ENCODE measurements at regions not wholly inside any gene's neighbourhood (a gene's known extent, or its start where the extent isn't known, plus 50 kb on each side); places are given as distances from the start of the nearest gene placed in this dataset.

DNA sequence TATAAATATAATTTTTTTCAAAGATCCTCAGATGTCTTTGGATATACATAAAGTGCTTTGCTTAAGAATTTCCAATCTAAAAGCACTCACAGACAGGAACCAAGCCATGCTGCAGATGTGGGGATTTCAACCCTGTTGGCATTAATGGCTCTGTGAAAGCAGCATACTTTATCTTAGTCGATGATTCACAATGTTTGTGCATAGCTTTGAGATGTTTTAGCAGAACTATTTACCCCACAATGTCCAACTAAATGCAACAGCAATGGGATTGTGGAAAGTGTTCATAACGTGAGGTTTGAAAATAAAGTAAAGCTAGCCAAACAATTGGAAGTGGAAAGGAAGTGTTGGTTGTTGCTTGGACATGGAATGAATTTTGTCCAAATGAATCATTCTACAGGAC is 371.4 kb downstream of the SOX2 start:
- no peak for DNase-seq

DNA sequence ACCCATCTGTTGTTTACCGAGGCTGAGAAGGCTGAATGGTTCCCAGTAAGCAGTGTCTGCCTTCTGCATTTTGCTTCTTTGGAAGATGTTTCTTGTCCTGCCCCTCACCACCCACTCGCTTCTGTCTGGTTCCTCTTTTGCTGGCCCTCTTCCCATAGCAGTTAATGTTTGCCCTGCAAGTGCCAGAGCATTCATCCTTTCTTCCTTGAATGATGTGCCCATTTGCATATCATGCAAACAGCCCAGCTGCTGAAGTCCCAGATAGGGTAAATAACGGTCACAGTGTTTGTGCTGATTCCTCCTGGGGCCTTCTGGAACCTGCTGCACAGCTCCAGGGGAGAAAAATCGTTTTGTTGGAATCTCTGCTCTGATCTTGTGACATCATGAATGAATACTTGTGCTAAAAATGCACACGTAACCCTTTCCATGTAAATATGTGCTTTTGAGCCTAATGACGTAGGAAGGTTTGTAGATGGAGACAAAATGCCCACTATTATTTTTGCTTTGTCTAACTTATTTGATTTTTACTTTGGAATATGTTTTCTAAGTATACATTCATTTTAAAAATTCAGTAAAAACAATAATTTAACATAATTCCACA is 381.0 kb downstream of the SOX2 start:
- no peak for DNase-seq

DNA sequence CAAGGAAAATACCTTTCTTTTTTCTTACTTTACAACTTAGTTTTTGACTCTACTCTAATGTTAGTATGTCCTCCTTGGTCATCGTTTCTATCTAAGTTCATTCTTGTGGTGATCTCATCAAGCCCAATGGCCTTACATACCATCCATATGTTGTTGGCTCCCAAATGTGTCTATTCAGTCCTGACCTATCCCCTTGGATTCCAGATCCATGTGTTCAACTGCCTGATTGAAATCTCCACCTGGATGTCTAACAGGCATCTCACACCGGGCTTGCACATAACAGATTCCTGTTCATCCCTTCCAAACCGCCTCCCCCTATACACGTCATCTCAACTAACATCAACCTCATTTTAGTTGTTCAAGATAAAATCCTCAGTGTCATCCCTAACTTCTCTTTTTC is 382.6 kb downstream of the SOX2 start:
- no peak for DNase-seq

DNA sequence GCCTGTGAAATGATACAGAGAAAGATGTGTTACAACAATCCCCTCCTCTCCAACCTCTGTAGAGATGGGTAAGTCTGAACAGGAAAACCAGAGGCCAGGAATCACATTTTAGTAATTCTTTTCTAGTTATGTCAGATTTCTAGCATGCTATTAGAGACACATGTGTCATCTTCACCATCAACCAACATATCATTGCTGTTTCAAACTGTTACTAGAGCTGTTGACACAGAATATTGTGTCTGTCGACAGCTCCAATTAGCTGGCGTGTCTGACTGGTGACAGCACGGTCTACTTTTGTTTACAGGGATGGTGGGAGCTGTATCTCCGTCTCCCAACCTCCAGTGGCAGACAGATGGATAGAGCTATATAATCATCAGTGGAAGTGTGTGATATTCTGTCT is 393.2 kb downstream of the SOX2 start:
- DNase-seq: no peak

DNA sequence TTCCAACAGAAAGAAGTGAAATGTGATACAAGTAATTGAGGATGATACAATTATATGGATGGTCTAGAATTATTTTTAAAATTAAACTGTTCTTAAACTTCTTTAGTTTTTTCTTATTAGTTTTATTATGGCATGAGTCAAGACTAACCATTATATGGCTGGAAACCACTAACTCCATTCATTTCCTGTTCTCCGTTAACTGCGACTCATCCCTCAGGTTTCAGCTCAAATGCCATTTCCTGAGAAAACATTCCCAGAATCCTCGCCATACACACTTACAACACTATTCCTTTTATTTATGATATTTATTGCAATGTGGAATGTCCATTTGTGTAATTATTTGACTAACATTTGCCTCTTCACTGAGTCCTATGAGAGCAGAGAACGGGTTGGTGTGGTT is 394.1 kb downstream of the SOX2 start:
- no peak for DNase-seq

DNA sequence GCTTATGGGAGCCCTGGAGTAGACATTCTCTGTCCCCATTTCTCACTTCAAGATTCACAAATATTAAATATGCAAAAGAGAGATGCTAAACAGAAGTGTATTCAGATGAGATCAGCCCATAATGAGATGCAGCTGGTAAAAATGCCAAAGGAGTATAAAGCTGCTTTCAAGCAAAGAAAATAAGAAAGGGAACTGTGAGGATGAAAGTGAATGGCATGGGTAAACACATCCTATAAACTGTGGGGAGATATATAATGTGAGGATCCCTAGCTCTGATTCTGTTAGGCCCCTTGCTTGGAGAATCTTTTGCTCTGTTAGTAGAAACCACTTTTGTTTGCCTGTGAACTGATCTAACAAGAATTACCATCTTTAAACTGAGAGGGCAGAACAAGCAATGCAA is 396.6 kb downstream of the SOX2 start:
- DNase-seq: no peak

DNA sequence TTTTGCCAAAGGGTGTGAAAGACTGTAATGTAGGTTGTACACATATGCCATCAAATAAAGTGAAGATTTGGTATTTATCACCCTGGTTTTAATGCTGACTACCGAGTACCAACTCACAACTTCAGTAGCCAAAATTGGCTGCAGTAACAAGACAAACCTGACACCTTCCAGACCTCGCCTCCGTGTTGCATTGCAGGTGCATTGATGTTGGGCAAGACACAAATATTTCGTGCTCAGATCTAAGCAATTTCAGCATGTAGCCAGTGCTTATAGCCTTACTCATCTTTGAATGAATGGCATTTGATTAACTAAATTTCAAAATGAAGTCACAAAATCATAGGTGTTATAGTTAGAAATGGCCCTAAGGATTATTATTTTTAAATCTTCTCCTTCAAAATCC is 400.2 kb downstream of the SOX2 start:
- no peak for DNase-seq

DNA sequence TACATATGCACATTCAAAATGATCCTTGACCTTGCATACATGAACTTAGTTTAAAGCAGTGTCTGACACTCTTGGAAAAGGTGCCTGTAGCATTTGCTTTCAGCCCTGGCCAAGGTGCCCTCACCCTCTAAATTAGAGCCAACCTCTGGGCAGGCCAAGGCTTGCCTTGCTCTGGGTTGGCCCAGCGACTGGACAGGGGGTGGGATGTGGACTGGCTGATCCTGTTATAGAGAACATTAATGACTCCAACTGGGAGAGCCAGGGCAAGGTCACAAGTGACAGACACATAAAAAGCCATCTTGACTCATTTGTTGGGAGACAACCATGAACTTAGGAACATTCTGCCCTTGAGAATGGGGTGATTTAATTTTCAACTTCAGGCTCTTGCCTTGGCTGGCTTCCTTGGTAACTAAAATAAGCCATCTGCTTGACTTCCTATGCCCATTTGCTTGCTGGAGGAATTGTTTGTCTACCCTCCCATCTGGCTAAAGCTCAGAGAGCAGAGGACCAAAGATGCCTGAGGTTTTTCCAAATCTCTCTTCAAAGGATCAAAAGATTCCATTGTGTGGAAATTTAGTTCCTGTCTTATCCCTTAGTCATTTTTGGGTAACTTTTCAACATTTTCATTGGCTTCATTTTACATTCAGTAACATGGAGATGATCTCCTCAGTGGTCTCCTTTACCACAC is 403.7 kb downstream of the SOX2 start:
- DNase-seq: no peak

DNA sequence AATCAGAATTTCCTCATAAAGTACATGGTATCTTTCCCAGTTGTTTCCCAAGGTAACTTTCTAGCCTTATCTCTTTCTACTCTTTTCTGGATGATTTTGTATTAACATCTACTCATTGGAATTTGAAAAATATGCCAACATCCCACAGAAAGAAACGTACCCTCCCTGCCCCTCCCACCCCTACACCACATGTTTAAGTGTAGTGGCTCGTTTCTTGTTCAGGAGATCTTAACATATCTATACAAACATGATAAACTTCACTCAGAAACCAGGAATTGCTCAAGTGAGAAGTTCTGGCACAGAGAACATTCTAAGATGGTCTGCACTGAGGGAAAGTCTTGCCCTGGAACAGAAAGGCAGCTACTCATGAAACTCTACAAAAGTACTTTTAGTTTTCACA is 404.7 kb downstream of the SOX2 start:
- no peak for DNase-seq

DNA sequence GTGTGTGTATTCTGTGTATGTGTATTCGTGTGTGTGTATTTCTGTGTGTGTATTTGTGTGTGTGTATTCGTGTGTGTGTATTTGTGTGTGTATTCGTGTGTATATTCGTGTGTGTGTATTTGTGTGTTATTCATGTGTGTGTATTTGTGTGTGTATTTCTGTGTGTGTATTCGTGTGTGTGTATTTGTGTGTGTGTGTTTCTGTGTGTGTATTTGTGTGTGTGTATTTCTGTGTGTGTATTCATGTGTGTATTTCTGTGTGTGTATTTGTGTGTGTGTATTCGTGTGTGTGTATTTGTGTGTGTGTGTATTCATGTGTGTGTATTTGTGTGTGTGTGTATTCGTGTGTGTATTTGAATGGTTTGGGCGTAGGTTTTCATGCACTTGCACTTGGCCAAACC is 405.4 kb downstream of the SOX2 start:
- no peak for DNase-seq

DNA sequence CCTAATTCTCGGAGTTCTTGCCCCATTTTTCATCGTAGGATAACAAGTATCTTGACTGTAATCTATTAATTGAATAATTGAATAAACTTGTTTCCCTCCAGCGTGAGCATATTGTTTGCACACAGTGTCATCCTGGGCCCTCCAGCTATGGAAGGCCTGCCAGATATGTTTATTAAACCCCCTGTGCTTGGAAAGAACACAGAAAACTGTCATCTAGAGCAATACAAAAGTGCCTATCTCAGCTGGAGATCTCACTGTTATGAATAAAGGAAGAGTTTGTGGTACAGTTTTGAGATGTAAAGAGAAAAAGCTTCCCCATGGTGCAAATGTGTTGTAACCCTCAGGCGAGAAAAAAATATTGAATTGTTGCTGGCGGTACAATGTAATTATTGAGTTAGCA is 405.9 kb downstream of the SOX2 start:
- DNase-seq: no peak

DNA sequence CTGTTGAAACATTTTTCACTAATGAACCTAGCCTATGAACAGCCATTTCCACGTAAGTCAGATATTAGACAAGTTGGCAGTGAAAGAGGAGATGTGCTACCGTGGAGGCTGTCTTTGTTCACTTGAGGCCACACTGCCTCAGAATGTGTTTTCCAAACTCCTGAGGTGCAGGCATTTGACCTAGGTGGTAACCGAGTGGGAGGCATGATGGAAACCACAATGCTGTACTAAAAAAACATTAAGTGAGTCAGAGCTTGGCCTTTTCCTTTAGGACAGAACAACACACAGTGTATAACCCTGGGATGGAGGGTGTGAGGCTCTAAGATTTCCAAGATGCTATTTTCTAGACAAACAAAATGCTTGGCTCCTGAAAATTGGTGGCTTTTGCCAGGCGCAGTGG is 406.3 kb downstream of the SOX2 start:
- no peak for DNase-seq

DNA sequence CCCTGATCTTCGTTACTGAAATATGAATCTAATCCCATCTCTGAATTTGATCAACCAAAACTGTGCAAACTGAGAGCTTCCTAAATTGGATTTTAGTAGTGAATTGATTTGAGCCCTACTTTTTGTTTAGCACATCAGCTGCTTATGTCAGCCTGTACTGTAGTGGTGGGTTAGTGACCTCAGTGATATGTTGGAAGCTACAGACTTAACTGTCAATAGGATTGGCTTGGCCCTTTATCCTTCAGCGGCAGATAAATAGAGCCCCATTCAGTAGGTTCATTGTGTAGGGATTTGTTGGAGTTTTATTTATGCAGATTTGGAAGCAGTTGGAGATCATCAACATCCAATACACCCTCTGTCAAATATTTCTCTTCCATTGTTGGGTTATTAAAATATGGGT is 409.7 kb downstream of the SOX2 start:
- DNase-seq: no peak

DNA sequence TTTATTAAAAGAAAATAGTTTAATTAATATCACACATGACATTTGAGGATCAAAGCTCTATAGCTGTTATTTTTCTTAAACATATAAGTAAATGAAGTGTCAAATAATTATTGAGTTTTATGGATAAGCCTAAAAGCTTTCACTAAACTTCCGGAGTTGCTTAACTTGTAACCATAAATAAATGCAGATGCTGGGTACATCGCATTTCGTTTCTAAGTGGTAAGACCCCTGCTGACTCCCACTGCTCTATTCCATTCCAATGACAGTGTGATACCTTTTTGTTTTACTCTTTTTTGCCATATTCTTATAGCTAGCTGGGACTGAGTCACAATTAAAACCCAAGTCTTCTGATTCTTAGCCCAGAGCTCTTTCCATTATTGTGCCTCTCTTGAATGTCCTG is 411.1 kb downstream of the SOX2 start:
- no peak for DNase-seq

DNA sequence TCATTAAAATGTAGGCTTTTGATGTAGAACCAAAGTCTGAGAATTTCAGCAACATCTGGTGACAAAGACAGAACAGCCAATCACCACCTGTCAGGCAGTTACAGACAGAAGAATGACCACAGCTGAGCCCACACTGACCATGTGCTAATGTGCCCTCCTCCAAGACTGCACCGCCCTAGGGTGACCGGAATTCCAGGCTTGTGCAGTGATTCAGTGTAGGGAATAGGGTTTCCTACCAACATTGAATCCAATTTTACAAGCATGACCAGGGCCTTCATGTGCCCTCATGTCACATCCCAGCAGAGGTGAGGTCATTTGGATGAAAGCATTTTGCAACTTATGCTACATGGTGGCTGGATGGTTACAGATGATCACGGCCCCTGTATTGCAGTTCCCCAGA is 412.5 kb downstream of the SOX2 start:
- no peak for DNase-seq

DNA sequence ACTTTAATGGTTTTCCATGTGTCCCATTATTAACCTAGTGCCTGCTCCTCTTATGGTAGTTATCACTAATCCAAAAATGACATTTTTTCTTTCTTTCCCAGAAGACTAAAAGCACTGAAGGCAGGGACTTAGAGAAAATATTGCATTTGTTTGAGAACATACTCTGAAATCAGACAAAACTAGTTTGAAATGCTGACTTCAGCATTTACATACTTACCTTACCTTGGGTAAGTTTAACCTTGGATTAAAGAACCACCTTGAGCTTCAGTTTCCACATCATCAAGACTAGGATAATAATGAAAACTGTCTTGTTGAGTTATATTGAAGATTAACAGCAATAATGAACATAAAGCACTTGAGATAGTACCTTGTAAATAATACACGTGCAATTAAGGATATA is 413.0 kb downstream of the SOX2 start:
- DNase-seq: no peak

DNA sequence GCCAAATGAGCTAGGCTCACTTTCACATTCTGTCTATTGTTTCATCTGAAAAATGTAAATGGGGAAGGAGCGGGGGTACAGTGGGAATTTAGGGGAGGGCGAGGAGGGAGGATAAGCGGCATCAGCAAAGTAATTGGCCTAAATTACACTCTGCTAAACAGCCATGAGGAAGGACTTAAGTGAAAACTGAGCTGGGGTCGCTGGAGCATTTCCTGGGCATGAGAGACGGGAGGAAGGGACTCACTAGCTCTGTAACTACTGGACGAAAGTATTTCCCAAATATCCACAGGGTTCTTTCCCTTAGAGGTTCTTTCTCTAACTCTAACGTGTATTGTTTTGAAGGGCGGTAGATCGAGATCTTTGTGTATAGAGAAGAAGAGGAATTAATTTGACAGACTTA is 418.0 kb downstream of the SOX2 start:
- no peak for DNase-seq

DNA sequence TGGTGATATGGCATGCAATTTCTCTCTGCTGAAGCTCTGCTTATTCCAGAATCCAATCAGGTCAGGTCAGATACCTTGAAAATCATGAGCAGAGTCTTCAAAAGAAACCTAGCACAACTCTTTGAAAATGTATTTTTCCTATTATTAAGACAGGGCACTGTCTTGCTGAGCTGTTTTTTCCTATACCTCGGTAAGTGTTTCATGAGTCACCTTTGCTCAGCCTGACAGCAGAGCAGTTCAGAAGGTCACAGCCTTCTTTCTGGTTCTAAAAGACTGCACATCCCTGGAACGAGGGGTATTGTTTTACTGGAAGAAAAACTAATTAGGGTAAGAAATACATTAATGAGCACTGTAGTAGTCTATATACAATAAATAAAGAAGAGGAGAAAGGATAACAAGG is 422.0 kb downstream of the SOX2 start:
- DNase-seq: no peak

DNA sequence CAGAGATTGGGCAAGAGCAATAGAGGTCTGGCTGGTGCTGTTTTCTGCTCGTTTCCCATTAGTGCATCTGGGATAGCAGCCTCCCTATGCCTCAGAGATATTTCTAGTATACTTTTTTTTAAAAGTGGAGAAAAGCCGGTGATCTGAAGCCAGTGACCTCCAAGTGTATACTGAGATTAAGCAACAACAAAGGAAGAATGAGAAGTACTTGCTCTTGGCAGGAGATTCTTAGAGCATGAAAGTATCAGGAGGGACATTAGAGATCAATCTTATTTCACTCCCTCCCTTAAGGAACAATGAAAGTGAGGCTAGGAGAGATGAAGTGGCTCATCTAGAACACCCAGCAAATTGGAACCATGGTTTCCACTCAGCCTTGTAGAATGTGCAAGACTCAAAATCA is 423.3 kb downstream of the SOX2 start:
- no peak for DNase-seq

DNA sequence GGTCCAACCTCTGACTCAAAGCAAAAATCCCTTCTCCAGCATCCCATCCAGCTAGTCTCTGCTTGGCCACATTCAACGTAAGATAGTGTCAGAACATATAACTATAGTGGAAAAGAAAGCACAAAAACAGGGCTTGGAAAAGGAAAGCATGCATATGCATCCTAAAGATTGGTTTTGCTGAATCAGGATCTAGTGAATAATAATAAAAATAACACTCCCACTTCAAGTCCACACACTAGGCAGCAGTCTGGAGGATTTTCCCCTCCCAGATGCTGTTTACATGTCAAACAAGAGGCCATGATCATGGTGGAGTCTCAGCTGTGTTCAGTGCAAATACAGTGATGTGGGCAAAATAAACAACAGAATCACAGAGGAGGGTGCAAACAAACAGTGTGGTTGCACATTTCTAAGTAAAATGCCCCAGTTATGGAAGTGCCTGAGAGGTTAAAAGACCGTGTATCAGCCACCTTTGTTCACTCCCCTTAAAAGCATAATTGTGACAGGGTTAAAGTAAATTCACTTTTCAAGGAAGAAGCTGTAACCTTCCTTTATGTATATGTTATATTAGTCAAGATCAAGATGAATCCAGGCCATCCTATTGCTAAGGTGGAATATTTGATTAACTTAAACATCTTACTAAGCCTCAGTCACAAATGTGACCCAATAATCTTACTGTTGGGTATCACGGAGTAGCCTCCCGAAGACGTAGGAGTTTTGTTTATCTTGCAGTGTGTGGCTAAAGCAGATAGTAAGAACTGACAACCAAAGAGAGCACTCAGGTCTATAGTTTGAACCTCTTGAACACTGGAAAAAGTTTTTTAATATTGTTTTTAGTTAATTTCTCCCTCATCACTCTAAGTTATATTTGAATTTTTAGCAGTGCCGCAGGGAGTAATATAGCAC is 424.5 kb downstream of the SOX2 start:
- no peak for DNase-seq

DNA sequence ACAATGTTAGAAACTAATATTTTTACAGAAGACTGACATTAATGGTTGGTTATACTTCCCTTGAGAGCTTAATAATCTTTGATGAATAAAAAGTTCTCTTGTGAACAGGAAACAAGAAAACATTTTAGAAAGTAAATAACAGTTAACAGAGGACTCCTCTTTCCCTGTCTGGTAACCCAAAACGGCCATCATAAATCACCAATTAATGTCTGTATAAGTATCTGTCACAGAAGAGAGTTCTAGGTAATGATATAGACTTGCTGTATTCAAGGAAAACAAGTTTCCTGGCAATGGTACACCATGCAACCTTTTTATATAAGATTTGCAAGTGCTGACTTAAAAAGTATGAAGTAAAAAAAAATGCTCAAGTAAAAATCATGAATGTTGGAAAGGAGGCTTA is 426.7 kb downstream of the SOX2 start:
- no peak for DNase-seq

DNA sequence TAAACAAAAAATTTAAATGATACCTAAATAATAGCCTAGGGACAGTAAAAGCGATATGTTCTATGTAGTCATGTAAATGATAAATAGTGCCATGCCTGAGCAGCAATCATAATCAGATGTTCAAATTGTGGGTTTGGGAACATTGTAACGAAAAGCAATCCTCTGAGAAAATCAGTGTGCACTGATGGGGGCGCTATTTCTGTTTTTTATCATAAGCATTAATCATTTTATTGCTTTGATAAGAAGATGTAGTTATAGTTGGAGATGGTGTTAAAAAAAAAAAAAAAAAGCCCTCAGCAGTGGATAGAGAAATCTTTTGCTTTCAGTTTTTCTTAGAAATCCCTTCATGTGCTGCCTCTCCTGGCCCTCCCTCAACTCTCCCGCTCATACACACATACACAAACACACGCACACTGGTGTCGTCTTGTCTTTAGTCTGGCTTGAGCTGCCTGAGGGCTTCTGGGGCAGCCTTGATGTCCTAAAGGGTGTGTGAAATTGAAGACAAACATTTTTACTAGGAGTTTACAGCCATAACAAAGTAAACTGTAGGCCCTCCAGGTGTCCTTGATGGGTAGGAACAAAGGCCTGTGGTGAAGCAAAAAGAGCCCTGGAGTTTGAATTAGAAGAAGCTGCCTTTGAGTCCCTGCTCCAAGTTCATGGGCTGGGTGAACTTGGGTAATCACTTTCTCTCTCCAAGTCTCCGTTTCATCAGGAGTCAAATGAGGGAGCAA is 428.1 kb downstream of the SOX2 start:
- DNase-seq: no peak

DNA sequence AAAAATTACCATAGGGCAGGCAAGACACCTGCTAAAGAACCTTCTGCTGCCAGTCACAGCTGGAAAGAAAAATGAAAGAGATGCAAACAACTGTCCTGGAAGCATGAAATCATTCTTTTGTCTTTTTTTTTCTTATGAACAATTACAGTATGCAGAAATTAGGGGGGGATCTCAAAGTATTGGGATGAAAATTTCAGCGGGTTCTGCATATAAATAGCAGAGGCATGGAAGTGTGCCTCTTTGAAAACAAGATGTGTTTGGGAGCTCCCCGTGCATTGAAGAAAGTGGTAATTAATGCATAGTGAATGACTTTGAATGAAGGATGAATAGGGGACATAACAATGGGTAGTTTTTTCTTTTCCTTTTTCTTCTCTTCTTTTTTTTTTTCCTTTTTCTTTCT is 431.2 kb downstream of the SOX2 start:
- no peak for DNase-seq

DNA sequence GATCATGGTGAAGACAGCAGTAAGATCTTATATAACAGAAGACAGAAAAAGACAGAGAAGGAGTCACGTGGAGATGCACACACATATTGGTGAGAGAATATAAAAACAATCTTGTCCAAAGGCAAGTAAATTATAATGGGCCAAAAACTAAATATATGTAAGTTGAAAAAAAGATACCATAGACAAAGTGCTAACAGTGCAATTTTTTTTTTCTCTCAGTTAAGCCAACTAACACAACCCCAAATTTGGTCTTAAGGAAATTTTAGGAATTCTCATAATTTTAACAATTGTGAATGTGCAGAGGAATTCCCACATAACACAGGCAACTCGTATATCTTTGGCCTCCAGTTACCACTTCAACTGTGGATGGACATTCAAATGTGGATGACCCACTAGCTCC is 432.2 kb downstream of the SOX2 start:
- DNase-seq: no peak

Measured in NCI-H524 (cell line).